Cardiac fibroblast (primary cell): ENCODE measurements at regions not wholly inside any gene's neighbourhood (a gene's known extent, or its start where the extent isn't known, plus 50 kb on each side); places are given as distances from the start of the nearest gene placed in this dataset.

ENCODE experiments used
- DNase-seq, 2 donors: peaks; one replicate each; pipeline versions ENCODE4 v3.0.0 to v3.0.0-alpha.2; 2010; ENCODE audit warnings: low read depth in 2 of 2
- H3K4me3 ChIP-seq, 2 donors: replicated peaks in 1 of 2; 1 replicate in 1 of 2; 2 replicates in 1 of 2; pipeline ENCODE4 v1.5.1; 2011; ENCODE audit warnings: low read depth in 2 of 2, low read length in 2 of 2, mild to moderate bottlenecking in 2 of 2, moderate library complexity in 1 of 2
- TF ChIP-seq, protein P1 (sequence below): IDR thresholded peaks from one replicate; pipeline ENCODE4 v1.5.1; 2011; ENCODE audit warnings: low read depth, mild to moderate bottlenecking, low read length, inconsistent platforms

DNA sequence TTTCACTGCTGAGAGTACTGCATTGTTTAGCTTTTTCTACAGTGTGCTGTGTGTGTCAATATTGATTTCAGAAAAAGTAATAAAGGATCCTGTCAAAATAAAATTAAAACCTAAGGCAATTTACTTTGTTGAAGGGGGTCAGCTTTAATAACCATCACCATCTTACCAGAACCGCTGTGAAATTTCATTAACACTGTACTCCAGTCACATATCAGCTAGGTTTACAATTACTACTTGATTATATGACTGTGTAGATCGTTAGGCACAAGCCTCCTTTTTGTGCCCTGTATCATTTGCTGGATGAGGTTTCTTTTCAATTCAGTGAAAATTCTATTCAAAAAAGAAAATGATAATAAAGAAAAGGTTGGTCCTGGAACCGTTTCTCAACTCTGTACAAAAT is 917.2 kb downstream of the CENPC start:
- TF ChIP-seq, protein P1, sequence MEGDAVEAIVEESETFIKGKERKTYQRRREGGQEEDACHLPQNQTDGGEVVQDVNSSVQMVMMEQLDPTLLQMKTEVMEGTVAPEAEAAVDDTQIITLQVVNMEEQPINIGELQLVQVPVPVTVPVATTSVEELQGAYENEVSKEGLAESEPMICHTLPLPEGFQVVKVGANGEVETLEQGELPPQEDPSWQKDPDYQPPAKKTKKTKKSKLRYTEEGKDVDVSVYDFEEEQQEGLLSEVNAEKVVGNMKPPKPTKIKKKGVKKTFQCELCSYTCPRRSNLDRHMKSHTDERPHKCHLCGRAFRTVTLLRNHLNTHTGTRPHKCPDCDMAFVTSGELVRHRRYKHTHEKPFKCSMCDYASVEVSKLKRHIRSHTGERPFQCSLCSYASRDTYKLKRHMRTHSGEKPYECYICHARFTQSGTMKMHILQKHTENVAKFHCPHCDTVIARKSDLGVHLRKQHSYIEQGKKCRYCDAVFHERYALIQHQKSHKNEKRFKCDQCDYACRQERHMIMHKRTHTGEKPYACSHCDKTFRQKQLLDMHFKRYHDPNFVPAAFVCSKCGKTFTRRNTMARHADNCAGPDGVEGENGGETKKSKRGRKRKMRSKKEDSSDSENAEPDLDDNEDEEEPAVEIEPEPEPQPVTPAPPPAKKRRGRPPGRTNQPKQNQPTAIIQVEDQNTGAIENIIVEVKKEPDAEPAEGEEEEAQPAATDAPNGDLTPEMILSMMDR, result no peak
- no peak for DNase-seq
- H3K4me3 ChIP-seq, result no peak overlapping the region

DNA sequence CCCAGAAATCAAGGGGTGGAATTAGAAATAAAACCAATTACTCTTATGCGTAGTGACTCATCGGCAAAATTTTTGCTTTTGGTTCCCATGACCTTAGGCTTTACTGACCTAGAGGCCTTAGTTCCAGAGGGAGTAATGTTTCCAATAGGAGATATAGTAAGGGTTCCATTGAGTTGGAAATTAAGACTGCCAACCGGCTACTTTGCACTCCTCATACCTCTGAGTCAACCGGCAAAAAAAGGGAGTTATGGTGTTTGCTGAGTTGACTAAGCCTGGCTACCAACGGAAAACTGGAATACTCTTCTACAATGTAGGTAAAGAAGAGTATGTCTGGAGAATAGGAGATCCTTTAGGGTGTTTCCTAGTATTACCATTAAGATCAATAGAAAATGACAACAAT is 919.8 kb downstream of the CENPC start:
- no peak overlapping the region for H3K4me3 ChIP-seq
- TF ChIP-seq, protein P1, result no peak
- DNase-seq, result no peak

DNA sequence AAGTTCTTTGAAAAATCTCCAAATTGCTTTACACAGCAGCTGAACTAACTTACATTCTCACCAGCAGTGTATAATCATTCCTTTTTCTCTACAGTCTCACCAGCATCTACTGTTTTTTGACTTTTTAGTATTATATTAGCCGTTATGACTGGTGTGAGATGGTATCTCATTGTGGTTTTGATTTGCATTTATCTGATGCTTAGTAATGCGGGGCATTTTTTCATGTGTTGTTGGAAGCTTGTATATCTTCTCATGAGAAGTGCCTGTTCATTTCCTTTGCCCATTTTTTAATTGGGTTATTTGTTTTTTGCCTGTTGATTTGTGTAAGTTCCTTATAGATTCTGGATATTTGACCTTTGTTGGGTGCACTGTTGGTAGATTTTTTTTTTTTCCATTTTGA is 931.7 kb downstream of the CENPC start:
- no peak overlapping the region for H3K4me3 ChIP-seq
- TF ChIP-seq, protein P1, result no peak
- DNase-seq, result no peak

DNA sequence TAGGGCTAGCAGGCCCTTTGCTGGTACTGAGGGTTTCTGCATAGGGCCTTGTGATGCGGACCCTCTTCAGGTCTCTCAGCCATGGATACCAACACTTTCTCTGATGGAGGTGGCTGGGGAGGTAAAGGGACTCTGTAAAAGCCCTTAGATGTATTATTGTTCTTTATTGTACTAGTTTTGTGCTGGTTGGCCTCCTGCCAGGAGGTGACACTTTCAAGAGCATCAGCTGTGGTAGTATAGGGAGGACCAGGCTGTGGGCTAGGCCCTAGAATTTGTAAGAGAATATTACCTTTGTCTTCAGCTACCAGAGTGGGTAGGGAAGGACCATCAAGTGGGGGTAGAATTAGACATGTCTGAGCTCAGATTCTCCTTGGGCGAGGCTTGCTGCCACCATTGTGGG is 936.3 kb downstream of the CENPC start:
- DNase-seq, result no peak
- TF ChIP-seq, protein P1, result no peak

DNA sequence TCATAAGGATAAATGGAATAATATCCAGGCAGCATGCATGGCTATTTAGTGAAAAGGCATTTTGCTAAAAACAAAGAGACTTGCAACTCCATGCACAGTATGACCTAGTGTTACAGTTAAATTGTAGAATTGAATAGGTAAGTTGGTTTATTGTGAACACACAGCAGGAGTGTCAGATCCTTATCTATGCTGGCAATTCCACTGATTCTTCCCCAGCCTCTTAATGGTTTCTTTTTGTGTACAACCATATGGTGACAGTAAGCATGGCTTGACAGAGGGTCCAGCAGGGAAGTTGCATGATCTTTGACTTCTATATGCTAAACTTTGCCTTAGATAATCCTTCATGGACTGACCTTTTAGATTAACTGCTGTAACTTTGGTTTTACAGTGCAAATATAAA is 936.6 kb upstream of the EPHA5 start:
- no peak for DNase-seq
- no peak overlapping the region for H3K4me3 ChIP-seq
- TF ChIP-seq, protein P1, result no peak

More for the DNA sequence above, 936.3 kb downstream of the CENPC start:
- no peak overlapping the region for H3K4me3 ChIP-seq

DNA sequence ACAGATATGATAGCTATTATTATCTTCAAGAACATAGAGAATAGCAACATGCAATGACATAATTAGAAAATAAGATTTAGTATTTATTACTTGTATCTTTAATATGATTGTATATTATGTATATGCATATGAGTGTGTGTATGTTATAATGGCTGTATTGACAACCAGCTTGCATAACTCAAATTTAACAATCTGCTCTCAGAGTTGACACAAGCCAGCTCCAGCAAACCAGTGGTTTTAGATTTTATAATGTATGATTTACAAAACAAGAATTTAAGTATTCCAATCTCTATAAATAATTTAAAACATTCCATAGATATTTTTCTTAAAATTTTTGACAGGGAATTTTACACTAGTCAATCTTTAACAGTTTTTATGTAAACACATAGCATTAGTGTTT is 935.9 kb upstream of the EPHA5 start:
- no peak for DNase-seq
- no peak overlapping the region for H3K4me3 ChIP-seq
- TF ChIP-seq, protein P1, result no peak

DNA sequence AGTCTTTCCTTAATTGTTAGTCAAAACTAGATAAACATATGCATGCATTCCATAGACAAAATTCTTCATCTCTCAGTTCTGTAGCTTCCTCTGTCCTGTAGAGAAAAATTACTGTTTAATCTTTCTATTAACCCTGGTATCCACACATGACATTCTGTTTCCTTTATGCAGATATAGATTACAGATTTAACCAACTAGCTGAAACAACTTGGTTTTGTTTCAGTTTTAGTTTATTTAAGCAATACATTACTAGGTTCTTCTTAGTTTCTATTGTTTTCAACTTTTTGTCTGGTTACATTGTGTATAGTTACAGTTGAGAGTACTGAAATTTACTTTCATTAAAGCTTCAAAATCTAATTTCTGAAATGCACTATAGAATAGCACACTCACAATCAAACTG is 933.9 kb upstream of the EPHA5 start:
- DNase-seq, result no peak
- TF ChIP-seq, protein P1, result no peak
- no peak overlapping the region for H3K4me3 ChIP-seq
